ENCODE measurements at regions not wholly inside any gene's neighbourhood (a gene's known extent, or its start where the extent isn't known, plus 50 kb on each side); places are given as distances from the start of the nearest gene placed in this dataset.
"Not testable (repeated sequence)": the region's sequence is repeated elsewhere in the genome, so short reads cannot be mapped to it uniquely, and the experiment has no call there.

- DNase-seq (ENCODE audit: low read depth) = no peak
- no peak overlapping the region for H3K4me3 ChIP-seq (ENCODE audit: low read length)
- no peak for TF ChIP-seq CTCF (conservative IDR thresholded peaks at IDR 0.05; ENCODE audit: low read depth, low read length)
Measured at GRCh38 chr6:140380427-140381218, 1006.2 kb upstream of the CITED2 start.

GRCh38 chr6:140379919-140380318, 1005.5 kb upstream of the CITED2 start:
- H3K4me3 ChIP-seq (ENCODE audit: low read length) = no peak overlapping the region
- DNase-seq (ENCODE audit: low read depth) = no peak
- TF ChIP-seq CTCF (conservative IDR thresholded peaks at IDR 0.05; ENCODE audit: low read depth, low read length) = no peak

GRCh38 chr6:140376209-140376608, 1001.8 kb upstream of the CITED2 start:
- no peak for TF ChIP-seq CTCF (conservative IDR thresholded peaks at IDR 0.05; ENCODE audit: low read depth, low read length)
- DNase-seq (ENCODE audit: low read depth) = no peak
- no peak overlapping the region for H3K4me3 ChIP-seq (ENCODE audit: low read length)

- H3K4me3 ChIP-seq (ENCODE audit: low read length); DNase-seq (ENCODE audit: low read depth): not testable (repeated sequence)
Measured at GRCh38 chr6:140373728-140374127, 999.3 kb upstream of the CITED2 start.

- DNase-seq (ENCODE audit: low read depth) = no peak
- no peak for TF ChIP-seq CTCF (conservative IDR thresholded peaks at IDR 0.05; ENCODE audit: low read depth, low read length)
- no peak overlapping the region for H3K4me3 ChIP-seq (ENCODE audit: low read length)
Measured at GRCh38 chr6:140372064-140372463, 997.6 kb upstream of the CITED2 start.

GRCh38 chr6:140370976-140371870, 996.8 kb upstream of the CITED2 start:
- DNase-seq (ENCODE audit: low read depth) = no peak

More at GRCh38 chr6:140370976-140371870, 996.8 kb upstream of the CITED2 start:
- no peak overlapping the region for H3K4me3 ChIP-seq (ENCODE audit: low read length)
- TF ChIP-seq CTCF (conservative IDR thresholded peaks at IDR 0.05; ENCODE audit: low read depth, low read length) = no peak
